ENCODE measurements at regions not wholly inside any gene's neighbourhood (a gene's known extent, or its start where the extent isn't known, plus 50 kb on each side); places are given as distances from the start of the nearest gene placed in this dataset.
A peak's percentile ranks its signal among the peaks of the same experiment; 100 is the strongest.

DNA sequence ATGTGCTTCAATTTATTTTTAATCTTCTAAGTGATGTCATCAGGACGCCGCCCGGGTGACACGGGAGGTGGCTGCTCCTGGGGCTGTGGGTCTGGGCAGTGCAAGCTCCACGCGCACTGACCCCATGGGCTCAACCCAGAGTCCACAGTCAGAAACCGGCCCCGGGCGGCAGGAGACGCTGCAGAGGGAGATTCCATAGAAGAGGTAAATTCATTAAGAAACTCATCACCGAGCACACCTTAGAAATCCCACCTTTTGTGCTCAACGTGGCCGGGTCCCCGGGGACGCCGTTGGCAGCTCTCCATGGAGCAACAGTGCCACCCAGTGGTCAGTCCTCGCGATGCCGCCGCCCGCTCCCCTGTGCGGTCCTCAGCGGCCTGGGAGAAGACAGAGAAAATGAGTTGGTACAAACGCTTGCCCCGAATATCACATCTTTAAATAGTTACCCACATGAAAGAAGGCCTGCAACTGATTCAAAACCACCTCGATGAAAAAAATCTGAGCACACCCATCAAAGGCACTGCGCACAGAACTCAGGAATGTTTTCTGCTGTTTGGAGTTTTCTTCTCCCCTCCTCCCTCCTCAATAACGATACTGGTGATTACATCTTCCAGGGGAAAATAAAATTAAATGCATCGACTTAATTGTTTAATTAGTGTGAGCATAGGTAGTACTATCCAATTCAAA lies 92.6 kb downstream of the CMPK2 start:
- ChIA-PET POLR2A (no interaction called here), CTCF (interaction anchor here (0.6 to 2.9 kb wide), 16 partner anchors 9 to 451 kb away, joined by 3 to 24 read pairs (median 4); no protein-coding TSS in a partner anchor)
- H3K27me3 ChIP-seq (ENCODE audit: control insufficient read depth, insufficient read depth, low read length) = no peaks in the 10 kb centered on the region
- DNase-seq (ENCODE audit: low read depth) = no peak
- no peaks in the 10 kb centered on the region for H3K36me3 ChIP-seq (ENCODE audit: control insufficient read depth, insufficient read depth, low read length)
- TF ChIP-seq, protein P1, sequence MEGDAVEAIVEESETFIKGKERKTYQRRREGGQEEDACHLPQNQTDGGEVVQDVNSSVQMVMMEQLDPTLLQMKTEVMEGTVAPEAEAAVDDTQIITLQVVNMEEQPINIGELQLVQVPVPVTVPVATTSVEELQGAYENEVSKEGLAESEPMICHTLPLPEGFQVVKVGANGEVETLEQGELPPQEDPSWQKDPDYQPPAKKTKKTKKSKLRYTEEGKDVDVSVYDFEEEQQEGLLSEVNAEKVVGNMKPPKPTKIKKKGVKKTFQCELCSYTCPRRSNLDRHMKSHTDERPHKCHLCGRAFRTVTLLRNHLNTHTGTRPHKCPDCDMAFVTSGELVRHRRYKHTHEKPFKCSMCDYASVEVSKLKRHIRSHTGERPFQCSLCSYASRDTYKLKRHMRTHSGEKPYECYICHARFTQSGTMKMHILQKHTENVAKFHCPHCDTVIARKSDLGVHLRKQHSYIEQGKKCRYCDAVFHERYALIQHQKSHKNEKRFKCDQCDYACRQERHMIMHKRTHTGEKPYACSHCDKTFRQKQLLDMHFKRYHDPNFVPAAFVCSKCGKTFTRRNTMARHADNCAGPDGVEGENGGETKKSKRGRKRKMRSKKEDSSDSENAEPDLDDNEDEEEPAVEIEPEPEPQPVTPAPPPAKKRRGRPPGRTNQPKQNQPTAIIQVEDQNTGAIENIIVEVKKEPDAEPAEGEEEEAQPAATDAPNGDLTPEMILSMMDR (IDR thresholded peaks at IDR 0.05; ENCODE audit: insufficient read depth, low read depth, low read length) = peak; percentile 96
- no peak overlapping the region for H3K4me3 ChIP-seq (ENCODE audit: low read depth, low read length)

GRCh38 chr2:6773694-6774044 lies 92.0 kb downstream of the CMPK2 start:
- TF ChIP-seq, protein P1 (IDR thresholded peaks at IDR 0.05; ENCODE audit: insufficient read depth, low read depth, low read length) = no peak
- H3K4me3 ChIP-seq (ENCODE audit: low read depth, low read length) = no peak overlapping the region
- no peak for DNase-seq (ENCODE audit: low read depth)
- no peaks in the 10 kb centered on the region for H3K27me3 ChIP-seq (ENCODE audit: control insufficient read depth, insufficient read depth, low read length)
- POLR2A ChIA-PET = no interaction called here
- CTCF ChIA-PET = interaction anchor here (1.2 to 2.9 kb wide), 6 partner anchors 10 to 430 kb away, joined by 3 to 24 read pairs (median 4); no protein-coding TSS in a partner anchor
- no peaks in the 10 kb centered on the region for H3K36me3 ChIP-seq (ENCODE audit: control insufficient read depth, insufficient read depth, low read length)

DNA sequence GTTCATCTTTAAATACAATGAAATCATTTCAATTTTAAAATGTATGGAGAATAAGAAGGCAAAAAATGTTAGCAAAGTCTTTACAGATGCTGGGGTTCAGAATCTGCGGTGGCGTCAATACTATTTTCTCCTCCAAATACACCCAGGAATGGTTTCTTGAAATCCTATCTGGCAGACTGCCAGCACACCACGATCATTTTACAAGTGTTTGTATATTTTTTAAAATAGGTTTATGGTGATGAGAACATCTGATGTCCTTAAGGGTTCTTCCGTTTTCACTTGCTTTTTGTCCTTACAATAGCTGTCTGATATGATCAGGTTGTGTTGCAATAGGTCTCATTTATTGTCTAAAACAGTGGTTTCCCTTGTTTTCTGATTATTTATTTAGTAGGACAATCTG lies 89.6 kb downstream of the CMPK2 start:
- CTCF ChIA-PET = no interaction called here
- TF ChIP-seq, protein P1 (IDR thresholded peaks at IDR 0.05; ENCODE audit: insufficient read depth, low read depth, low read length) = no peak
- H3K27me3 ChIP-seq (ENCODE audit: control insufficient read depth, insufficient read depth, low read length) = no peaks in the 10 kb centered on the region

GRCh38 chr2:6777626-6778025 lies 88.1 kb downstream of the CMPK2 start:
- POLR2A ChIA-PET = no interaction called here

More for the DNA sequence above, 89.6 kb downstream of the CMPK2 start:
- H3K36me3 ChIP-seq (ENCODE audit: control insufficient read depth, insufficient read depth, low read length) = no peaks in the 10 kb centered on the region
- no peak overlapping the region for H3K4me3 ChIP-seq (ENCODE audit: low read depth, low read length)
- POLR2A ChIA-PET = no interaction called here
- no peak for DNase-seq (ENCODE audit: low read depth)

DNA sequence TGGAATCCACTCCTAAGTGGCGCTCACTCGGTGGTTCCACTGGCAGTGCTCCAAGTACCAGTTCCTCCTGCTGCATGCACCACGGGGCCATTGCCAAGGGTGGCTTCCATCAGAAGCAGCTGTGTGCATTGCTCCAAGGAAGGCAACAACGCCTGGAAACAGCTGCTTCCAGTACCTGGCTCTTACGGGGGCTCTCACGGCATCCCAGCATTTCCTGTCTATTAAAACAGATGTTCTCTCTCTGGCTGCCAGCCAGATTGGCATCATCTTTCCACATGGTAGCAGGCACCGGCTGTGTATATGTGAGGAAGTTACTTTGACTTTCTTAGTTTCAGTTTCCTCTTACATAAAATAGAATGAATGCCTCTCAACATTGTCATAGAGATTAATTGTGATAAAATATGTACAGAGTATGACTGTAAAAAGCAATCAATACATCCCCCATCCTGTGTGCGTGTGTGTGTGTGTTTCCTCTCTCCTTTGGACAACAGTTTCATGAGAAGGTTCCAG lies 84.9 kb downstream of the CMPK2 start:
- CTCF ChIA-PET = interaction anchor here (1.3 to 2.0 kb wide), 2 partner anchors 8 to 9 kb away, joined by 6 read pairs; no protein-coding TSS in a partner anchor
- TF ChIP-seq, protein P1 (IDR thresholded peaks at IDR 0.05; ENCODE audit: insufficient read depth, low read depth, low read length) = no peak
- POLR2A ChIA-PET = no interaction called here
- Histone ChIP-seq H3K27me3 (ENCODE audit: control insufficient read depth, insufficient read depth, low read length) (no peaks in the 10 kb centered on the region), H3K4me3 (ENCODE audit: low read depth, low read length) (no peak overlapping the region), H3K36me3 (ENCODE audit: control insufficient read depth, insufficient read depth, low read length) (no peaks in the 10 kb centered on the region)
- no peak for DNase-seq (ENCODE audit: low read depth)

More at GRCh38 chr2:6777626-6778025, 88.1 kb downstream of the CMPK2 start:
- no peak overlapping the region for H3K4me3 ChIP-seq (ENCODE audit: low read depth, low read length)
- no peaks in the 10 kb centered on the region for H3K27me3 ChIP-seq (ENCODE audit: control insufficient read depth, insufficient read depth, low read length)
- no peak for DNase-seq (ENCODE audit: low read depth)
- H3K36me3 ChIP-seq (ENCODE audit: control insufficient read depth, insufficient read depth, low read length) = no peaks in the 10 kb centered on the region
- TF ChIP-seq, protein P1 (IDR thresholded peaks at IDR 0.05; ENCODE audit: insufficient read depth, low read depth, low read length) = no peak
- CTCF ChIA-PET = no interaction called here
